HUES64 (cell line): ENCODE measurements at regions not wholly inside any gene's neighbourhood (a gene's known extent, or its start where the extent isn't known, plus 50 kb on each side); places are given as distances from the start of the nearest gene placed in this dataset.
"Not testable (repeated sequence)": the region's sequence is repeated elsewhere in the genome, so short reads cannot be mapped to it uniquely, and the experiment has no call there.

Source experiments
- H3K27ac ChIP-seq: 2 replicates; pipeline ENCODE4 v1.7.0; 2013; ENCODE audit warnings: low read depth, low read length, inconsistent platforms
- H3K27me3 ChIP-seq: 2 replicates; pipeline ENCODE4 v1.6.1; 2013; ENCODE audit warnings: mild to moderate bottlenecking, low read length; ENCODE audit not compliant: insufficient read depth
- H3K36me3 ChIP-seq: 2 replicates; pipeline ENCODE4 v1.6.1; 2013; ENCODE audit warnings: mild to moderate bottlenecking, low read length; ENCODE audit not compliant: insufficient read depth
- H3K4me1 ChIP-seq: 2 replicates; pipeline ENCODE4 v1.6.1; 2013; ENCODE audit warnings: mild to moderate bottlenecking, low read length, moderate library complexity; ENCODE audit not compliant: insufficient read depth
- H3K4me3 ChIP-seq: 2 replicates; pipeline ENCODE4 v1.5.1; 2013; ENCODE audit warnings: mild to moderate bottlenecking, low read length, moderate library complexity
- H3K9ac ChIP-seq: 2 replicates; pipeline ENCODE4 v1.6.1; 2013; ENCODE audit warnings: mild to moderate bottlenecking, low read depth, low read length
- H3K9me3 ChIP-seq: 2 replicates; pipeline ENCODE4 v1.6.1; 2013; ENCODE audit warnings: low read depth, low read length; ENCODE audit not compliant: insufficient read depth
- WGBS: fragments of 150-250, 120-280 bp; methylation state at CpG from one replicate; pipeline ENCODE4 v1.1.7; 2013; ENCODE audit warnings: missing lambda C conversion rate; 5-methylcytosine and 5-hydroxymethylcytosine counted together

DNA sequence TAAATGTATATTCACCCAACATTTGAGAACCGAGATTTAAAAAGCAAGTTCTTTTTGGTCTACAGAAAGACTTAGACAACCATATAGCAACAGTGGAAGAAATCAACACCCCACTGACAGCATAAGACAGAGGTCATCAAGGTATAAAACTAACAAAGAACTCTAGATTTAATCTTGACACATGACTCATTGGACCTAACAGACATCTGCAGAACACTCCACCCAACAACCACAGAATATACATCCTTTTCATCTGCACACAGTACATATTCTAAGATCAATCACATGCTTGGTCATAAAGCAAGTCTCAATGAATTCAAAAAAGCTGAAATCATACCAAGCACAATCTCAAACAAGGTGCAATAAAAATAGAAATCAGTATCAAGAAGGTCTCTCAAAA, 65.8 kb downstream of the SPIN4 start:
- no peak overlapping the region for H3K9ac ChIP-seq
- no peak overlapping the region for H3K27ac ChIP-seq
- no peaks in the 10 kb centered on the region for H3K9me3 ChIP-seq
- 100% methylated on average over 1 of the region's 1 CpG for WGBS
- no peaks in the 10 kb centered on the region for H3K36me3 ChIP-seq
- H3K4me1 ChIP-seq = no peaks in the 10 kb centered on the region
- H3K4me3 ChIP-seq = no peak overlapping the region
- no peaks in the 10 kb centered on the region for H3K27me3 ChIP-seq

DNA sequence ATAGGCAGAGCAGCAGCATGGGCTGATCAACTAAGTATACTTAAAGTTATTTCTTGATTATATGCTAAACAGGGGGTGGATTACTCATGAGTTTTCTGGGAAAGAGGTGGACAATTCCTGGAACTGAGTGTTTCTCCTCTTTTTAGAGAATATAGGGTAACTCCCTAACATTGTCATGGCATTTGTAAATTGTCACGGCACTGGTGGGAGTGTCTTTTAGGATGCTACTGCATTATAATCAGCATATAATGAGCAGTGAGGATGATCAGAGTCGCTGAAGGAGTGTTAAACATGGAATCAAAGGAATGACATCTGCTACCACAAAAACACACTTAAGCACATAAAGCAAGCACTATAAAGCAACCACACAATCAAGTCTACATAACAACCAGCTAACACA, 66.5 kb downstream of the SPIN4 start:
- no peaks in the 10 kb centered on the region for H3K9me3 ChIP-seq
- H3K27me3 ChIP-seq = no peaks in the 10 kb centered on the region
- no peaks in the 10 kb centered on the region for H3K36me3 ChIP-seq
- H3K4me3 ChIP-seq = no peak overlapping the region
- no peak overlapping the region for H3K27ac ChIP-seq
- H3K4me1 ChIP-seq = no peaks in the 10 kb centered on the region
- no peak overlapping the region for H3K9ac ChIP-seq
- 100% methylated on average over 1 of the region's 2 CpGs for WGBS

DNA sequence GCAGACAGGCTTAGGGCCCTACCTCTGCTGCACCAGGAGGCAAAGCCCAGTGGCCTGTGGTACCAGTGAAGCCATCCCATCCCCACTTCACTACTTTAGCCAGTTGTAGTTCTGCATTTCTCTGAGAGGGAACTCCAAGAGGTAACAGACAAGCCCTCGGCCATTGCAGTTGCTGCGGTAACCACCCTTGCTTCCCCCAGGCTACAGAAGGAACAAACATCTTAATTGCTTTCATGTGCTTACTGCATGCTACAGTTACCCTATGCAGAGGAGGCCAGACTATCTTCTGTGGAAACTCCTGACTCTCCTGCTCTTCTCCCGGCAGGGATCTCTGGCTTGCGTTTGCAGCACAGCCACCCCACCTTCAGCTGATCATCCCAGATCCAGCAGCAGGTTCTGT, 67.8 kb downstream of the SPIN4 start:
- no peaks in the 10 kb centered on the region for H3K4me1 ChIP-seq
- H3K9ac ChIP-seq = no peak overlapping the region
- no peaks in the 10 kb centered on the region for H3K9me3 ChIP-seq
- no peaks in the 10 kb centered on the region for H3K27me3 ChIP-seq
- WGBS = 93% methylated on average over 4 of the region's 4 CpGs
- no peaks in the 10 kb centered on the region for H3K36me3 ChIP-seq
- no peak overlapping the region for H3K4me3 ChIP-seq
- no peak overlapping the region for H3K27ac ChIP-seq

DNA sequence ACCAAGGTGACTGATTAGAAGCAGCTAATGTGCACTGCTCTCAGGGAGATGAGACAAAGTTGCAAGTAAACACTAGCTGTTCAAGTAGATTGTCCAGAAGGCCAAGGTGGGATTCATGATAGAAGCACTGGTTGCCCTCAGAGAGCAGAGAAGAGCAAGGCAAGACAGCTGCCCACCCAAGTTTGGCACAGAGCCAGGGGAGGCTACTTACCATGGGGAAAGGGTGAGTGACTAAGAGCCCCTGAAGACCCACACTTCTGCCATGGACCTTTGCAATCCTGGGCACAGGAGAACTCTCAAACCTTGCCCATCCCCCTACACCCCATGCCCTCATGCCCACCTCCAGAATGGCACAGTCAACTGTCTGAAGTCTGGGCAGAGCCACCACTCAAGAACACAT, 68.3 kb downstream of the SPIN4 start:
- Histone ChIP-seq H3K4me3 (no peak overlapping the region), H3K27me3 (no peaks in the 10 kb centered on the region), H3K36me3 (no peaks in the 10 kb centered on the region), H3K9ac (no peak overlapping the region), H3K4me1 (no peaks in the 10 kb centered on the region), H3K27ac (no peak overlapping the region), H3K9me3 (no peaks in the 10 kb centered on the region)

DNA sequence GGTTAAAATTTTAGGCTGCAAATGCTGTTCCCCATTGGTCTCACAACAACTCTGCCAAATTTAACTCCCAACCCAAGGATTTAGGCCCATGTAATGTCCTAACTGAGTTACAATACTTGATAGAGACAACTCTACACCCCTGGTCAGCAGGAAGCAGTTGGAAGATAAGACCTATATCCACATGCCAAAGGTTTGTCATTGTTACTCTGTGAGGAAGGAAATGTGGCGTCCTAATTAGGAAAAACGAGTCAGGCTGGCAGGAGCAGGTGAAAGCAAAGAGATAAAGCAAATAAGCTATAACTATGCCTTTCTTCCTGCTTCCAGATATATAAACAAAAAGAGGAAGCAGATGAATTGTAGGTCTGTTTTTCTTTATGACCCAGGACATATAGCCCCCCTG, 69.1 kb downstream of the SPIN4 start:
- Histone ChIP-seq H3K4me1 (no peaks in the 10 kb centered on the region), H3K9ac (no peak overlapping the region), H3K27me3 (no peaks in the 10 kb centered on the region), H3K9me3 (no peaks in the 10 kb centered on the region), H3K36me3 (no peaks in the 10 kb centered on the region), H3K27ac (no peak overlapping the region), H3K4me3 (no peak overlapping the region)
- WGBS = 90% methylated on average over 2 of the region's 2 CpGs

DNA sequence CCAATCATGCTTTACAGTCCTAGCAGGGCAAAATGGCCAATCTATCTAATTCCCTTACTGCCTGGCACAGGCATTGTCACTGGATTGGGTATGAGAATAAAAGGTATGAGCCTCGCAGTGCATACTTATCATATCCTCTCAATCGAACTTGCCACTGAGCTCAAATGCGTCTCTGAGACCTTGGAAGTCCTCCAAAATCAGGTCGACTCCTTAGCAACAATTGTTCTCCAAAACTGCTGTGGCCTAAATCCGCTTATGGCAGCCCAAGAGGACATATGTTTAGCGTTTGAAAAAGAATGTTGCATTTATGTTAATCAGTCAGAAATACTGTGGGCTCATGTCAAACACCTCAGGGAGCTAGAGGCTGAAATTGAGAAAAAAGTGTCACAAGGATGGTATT, 69.7 kb downstream of the SPIN4 start:
- H3K4me1 ChIP-seq = no peaks in the 10 kb centered on the region
- no peak overlapping the region for H3K9ac ChIP-seq
- WGBS = 95% methylated on average over 6 of the region's 6 CpGs
- H3K4me3 ChIP-seq = no peak overlapping the region
- H3K9me3 ChIP-seq = no peaks in the 10 kb centered on the region
- H3K27ac ChIP-seq = no peak overlapping the region
- H3K36me3 ChIP-seq = no peaks in the 10 kb centered on the region
- no peaks in the 10 kb centered on the region for H3K27me3 ChIP-seq

DNA sequence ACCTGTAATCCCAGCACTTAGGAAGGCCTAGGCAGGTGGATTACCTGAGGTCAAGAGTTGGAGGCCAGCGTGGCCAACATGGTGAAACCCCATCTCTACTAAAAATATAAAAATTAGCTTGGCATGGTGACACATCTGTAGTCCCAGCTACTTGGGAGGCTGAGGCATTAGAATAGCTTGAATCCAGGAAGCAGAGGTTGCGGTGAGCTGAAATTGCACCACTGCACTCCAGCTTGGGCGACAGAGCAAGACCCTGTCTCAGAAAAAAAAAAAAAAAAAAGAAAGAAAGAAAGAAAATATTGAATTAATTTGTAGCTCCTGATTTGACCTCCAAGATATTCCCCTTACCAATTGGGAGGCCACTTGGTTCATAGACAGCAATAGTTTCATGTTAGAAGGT, 73.7 kb downstream of the SPIN4 start:
- not testable (repeated sequence) for H3K36me3 ChIP-seq, H3K9me3 ChIP-seq, H3K27me3 ChIP-seq, H3K4me1 ChIP-seq, H3K9ac ChIP-seq, H3K4me3 ChIP-seq, H3K27ac ChIP-seq
- WGBS = 100% methylated on average over 1 of the region's 3 CpGs

DNA sequence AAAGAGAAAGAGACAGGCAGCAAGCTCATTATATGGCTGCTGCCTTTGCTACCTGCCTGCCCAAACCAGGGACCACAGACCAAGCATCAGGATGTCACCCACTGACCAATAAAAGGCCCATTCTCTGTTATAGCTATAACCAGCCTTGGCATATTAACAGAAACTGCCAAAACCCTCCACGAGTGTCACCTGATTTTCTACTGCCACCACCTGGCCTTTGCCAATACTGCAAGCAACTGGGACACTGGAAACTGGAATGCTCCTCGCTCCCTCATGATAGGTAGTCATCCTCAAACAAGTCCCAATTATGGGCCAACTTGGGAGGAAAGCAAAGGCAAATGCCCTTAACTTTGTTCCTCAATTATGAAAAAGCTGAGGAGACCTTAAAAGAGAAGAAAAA, 76.0 kb downstream of the SPIN4 start:
- Histone ChIP-seq H3K9me3 (no peaks in the 10 kb centered on the region), H3K9ac (no peak overlapping the region), H3K4me1 (no peaks in the 10 kb centered on the region), H3K27ac (no peak overlapping the region), H3K4me3 (no peak overlapping the region), H3K36me3 (no peaks in the 10 kb centered on the region), H3K27me3 (no peaks in the 10 kb centered on the region)
- WGBS = 32% methylated on average over 2 of the region's 2 CpGs

DNA sequence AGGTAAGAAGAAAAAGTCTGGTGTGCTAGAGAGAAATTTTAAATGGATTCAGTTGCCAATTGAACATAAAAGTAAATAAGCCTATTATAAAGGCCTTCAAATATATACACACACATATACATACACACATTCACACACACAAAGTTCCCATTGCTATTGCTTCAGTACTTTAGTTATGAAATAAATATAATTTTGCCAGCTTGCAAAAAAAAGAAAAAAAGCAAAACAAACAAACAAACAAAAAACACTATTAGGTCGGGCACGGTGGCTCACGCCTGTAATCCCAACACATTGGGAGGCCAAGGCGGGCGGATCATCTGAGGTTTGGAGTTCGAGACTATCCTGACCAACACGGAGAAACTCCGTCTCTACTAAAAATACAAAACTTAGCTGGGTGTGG, 80.3 kb downstream of the SPIN4 start:
- H3K36me3 ChIP-seq = no peaks in the 10 kb centered on the region
- H3K27me3 ChIP-seq = no peaks in the 10 kb centered on the region
- no peak overlapping the region for H3K4me3 ChIP-seq
- no peak overlapping the region for H3K27ac ChIP-seq
- H3K9ac ChIP-seq = no peak overlapping the region
- H3K4me1 ChIP-seq = no peaks in the 10 kb centered on the region
- H3K9me3 ChIP-seq = no peaks in the 10 kb centered on the region
- 95% methylated on average over 8 of the region's 8 CpGs for WGBS

DNA sequence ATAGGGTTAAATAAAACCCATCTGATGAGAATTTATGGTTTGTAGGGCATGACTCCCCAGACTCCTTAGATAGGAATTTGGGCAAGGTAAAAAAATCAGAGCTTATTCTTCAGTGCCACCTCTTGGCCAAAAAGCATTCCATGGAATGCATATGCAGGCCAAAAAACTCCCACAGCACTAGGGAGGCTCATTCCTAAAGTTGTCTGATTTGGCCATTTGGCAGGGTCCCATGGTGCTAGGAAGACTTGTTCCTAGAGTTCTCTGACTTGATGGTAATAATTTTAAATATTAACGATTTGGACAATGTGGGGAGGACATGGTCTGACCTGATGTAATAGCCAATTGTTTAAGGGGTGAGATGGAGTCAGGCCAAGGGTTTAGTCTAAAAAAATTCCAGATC, 93.0 kb downstream of the SPIN4 start:
- WGBS = 95% methylated on average over 1 of the region's 1 CpG
- Histone ChIP-seq H3K36me3 (no peaks in the 10 kb centered on the region), H3K9ac (no peak overlapping the region)

DNA sequence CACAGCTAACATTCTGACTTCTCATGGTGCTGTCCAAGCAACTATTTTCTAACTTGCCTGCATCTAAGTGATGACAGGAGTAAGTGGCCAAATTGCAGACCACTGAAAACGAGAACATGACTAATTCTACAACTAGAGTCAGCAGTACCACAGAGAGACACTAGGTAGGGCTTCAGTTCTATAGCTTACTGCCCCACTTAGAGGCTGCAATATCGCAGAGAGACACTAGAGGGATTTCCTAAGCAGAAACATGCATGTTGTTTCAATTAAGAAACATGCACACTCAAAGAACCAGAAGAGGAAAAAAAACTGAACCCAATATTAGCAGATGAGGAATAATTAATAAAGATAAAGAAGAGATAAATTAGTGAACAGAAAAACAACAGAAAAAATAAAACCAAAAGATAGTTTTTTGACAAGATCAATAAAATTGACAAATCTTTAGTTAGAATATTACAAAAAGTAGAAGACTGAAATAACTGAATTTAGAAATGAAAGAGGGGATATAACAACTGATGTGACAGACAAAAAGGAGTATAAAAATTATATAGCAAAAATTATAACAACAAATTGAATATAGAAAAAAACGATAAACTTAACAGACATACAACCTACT, 100.8 kb downstream of the SPIN4 start:
- Histone ChIP-seq H3K4me3 (no peak overlapping the region), H3K4me1 (no peaks in the 10 kb centered on the region), H3K9me3 (no peaks in the 10 kb centered on the region), H3K36me3 (no peaks in the 10 kb centered on the region), H3K27me3 (no peaks in the 10 kb centered on the region), H3K9ac (no peak overlapping the region), H3K27ac (no peak overlapping the region)
- 3% methylated on average over 2 of the region's 3 CpGs for WGBS

More for the DNA sequence above, 93.0 kb downstream of the SPIN4 start:
- Histone ChIP-seq H3K27ac (no peak overlapping the region), H3K9me3 (no peaks in the 10 kb centered on the region), H3K27me3 (no peaks in the 10 kb centered on the region), H3K4me1 (no peaks in the 10 kb centered on the region), H3K4me3 (no peak overlapping the region)

DNA sequence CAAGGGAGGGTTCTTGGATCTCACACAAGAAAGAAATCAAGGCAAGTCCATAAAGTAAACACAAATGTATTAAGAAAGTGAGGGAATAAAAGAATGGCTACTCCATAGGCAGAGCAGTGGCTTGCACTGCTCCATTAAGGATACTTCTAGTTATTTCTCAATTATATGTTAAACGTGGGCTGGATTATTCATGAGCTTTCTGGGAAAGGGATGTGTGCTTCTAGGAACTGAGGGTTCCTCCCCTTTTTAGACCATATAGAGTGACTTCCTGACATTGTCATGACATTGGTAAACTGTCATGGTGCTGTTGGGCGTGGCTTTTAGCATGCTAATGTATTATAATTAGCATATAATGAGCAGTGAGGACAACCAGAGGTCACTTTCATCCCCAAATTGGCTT, 108.4 kb downstream of the SPIN4 start:
- not testable (repeated sequence) for H3K27me3 ChIP-seq, H3K4me1 ChIP-seq, H3K4me3 ChIP-seq, H3K36me3 ChIP-seq, H3K9me3 ChIP-seq, H3K9ac ChIP-seq, H3K27ac ChIP-seq
- WGBS = no CpG with 5 or more reads among the region's 2 CpGs
